Keratinocyte (primary cell): ENCODE measurements at regions not wholly inside any gene's neighbourhood (a gene's known extent, or its start where the extent isn't known, plus 50 kb on each side); places are given as distances from the start of the nearest gene placed in this dataset.

Experiments
- DNase-seq: peaks from one replicate; pipeline ENCODE4 v3.0.0-alpha.2; 2011; ENCODE audit warnings: low read depth, missing footprints, low spot score
- FAIRE-seq: peaks from 2 replicates; lab custom pipeline; 2011; peaks lifted over from hg19 to GRCh38; lab: Jason Lieb, UNC
- H2AFZ ChIP-seq: 2 replicates; pipeline ENCODE4 v1.6.0; 2012; ENCODE audit warnings: low read length, control low read depth, inconsistent platforms; ENCODE audit not compliant: control insufficient read depth
- H3K27ac ChIP-seq: 2 replicates; pipeline ENCODE4 v1.5.1; 2011; ENCODE audit warnings: low read length; ENCODE audit not compliant: control insufficient read depth, insufficient read depth
- H3K27me3 ChIP-seq: 3 replicates; pipeline ENCODE4 v1.6.0; 2011; ENCODE audit warnings: low read length; ENCODE audit not compliant: control insufficient read depth, insufficient read depth; ENCODE audit errors: extremely low read depth
- H3K36me3 ChIP-seq, 2 experiments: 2 replicates in 1 of 2; 3 replicates in 1 of 2; pipeline ENCODE4 v1.5.1; 2011; ENCODE audit warnings: low read length in 2 of 2, mild to moderate bottlenecking in 1 of 2; ENCODE audit not compliant: control insufficient read depth in 2 of 2, insufficient read depth in 2 of 2; ENCODE audit errors: extremely low read depth in 1 of 2
- H3K4me1 ChIP-seq: 3 replicates; pipeline ENCODE4 v1.5.1; 2011; ENCODE audit warnings: low read length; ENCODE audit not compliant: control insufficient read depth, insufficient read depth; ENCODE audit errors: extremely low read depth
- H3K4me2 ChIP-seq: 3 replicates; pipeline ENCODE4 v1.6.0; 2011; ENCODE audit warnings: low read depth, low read length; ENCODE audit not compliant: control insufficient read depth, insufficient read depth; ENCODE audit errors: extremely low read depth
- H3K4me3 ChIP-seq, 3 experiments: fragments of 200-600 bp in 1 of 3; sonication (generic) in 1 of 3; 2 replicates in 2 of 3; 3 replicates in 1 of 3; pipeline ENCODE4 v1.5.1; 2011 to 2016; ENCODE audit warnings: low read length in 3 of 3, mild to moderate bottlenecking in 3 of 3, control low read depth in 2 of 3, inconsistent platforms in 1 of 3, low read depth in 1 of 3, mixed read lengths in 1 of 3, mixed run types in 1 of 3, moderate library complexity in 1 of 3; ENCODE audit not compliant: control insufficient read depth in 2 of 3, insufficient read depth in 2 of 3; ENCODE audit errors: extremely low read depth in 1 of 3
- H3K79me2 ChIP-seq: 2 replicates; pipeline ENCODE4 v1.6.0; 2012; ENCODE audit warnings: low read length; ENCODE audit not compliant: control insufficient read depth, insufficient read depth
- H3K9ac ChIP-seq: 3 replicates; pipeline ENCODE4 v1.6.0; 2011; ENCODE audit warnings: low read length; ENCODE audit not compliant: control insufficient read depth, insufficient read depth; ENCODE audit errors: extremely low read depth
- H3K9me1 ChIP-seq: 3 replicates; pipeline ENCODE4 v1.6.0; 2011; ENCODE audit warnings: low read length; ENCODE audit not compliant: control insufficient read depth, insufficient read depth; ENCODE audit errors: extremely low read depth
- H3K9me3 ChIP-seq: 2 replicates; pipeline ENCODE4 v1.5.1; 2012; ENCODE audit warnings: low read depth, low read length; ENCODE audit not compliant: control insufficient read depth
- H4K20me1 ChIP-seq: 3 replicates; pipeline ENCODE4 v1.6.0; 2011; ENCODE audit warnings: low read length; ENCODE audit not compliant: control insufficient read depth, insufficient read depth; ENCODE audit errors: extremely low read depth
- EZH2 ChIP-seq: IDR thresholded peaks from one replicate; pipeline ENCODE4 v1.6.1; 2012; ENCODE audit warnings: inconsistent platforms, mild to moderate bottlenecking, low read length, moderate library complexity
- dilution Hi-C: fragments of 300-500 bp; cut with MboI; formaldehyde crosslinking; loops from one replicate; pipeline ENCODE4 v1.7.0; 2020; ENCODE audit warnings: low sequenced_read_pairs; ENCODE audit not compliant: extremely low pct_ligation_motif_present
- TF ChIP-seq, protein P1 (sequence below), 3 experiments: IDR thresholded peaks in 1 of 3; conservative IDR thresholded peaks in 1 of 3; optimal IDR thresholded peaks in 1 of 3; 2 replicates in 2 of 3; 3 replicates in 1 of 3; pipeline versions ENCODE3 to v1.5.1; 2011; ENCODE audit warnings: low read length in 3 of 3, mild to moderate bottlenecking in 3 of 3, moderate library complexity in 2 of 3, control low read depth in 1 of 3, inconsistent platforms in 1 of 3; ENCODE audit not compliant: insufficient read depth in 2 of 3; ENCODE audit errors: extremely low read depth in 1 of 3

DNA sequence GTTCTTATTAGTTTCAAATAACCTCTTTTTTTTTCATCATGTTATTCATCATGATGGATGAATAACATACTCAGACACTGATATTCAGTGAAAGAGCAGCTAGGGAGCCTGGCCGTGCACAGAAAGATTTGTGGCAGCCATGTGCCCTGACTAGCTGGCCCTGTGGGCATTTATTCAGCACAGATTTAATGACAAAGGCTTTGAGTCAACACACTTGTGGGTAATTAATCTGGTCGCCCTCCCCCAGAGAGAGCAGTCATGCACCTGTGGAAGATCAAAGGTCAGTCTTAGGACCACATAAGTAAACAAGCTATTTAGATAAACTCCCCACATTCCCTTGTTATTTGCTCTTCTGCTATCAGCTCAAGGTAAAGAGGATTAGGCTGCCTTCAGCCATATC lies 153.2 kb upstream of the HMCN1 start:
- Histone ChIP-seq H3K27ac (no peak overlapping the region), H3K4me3 (no peak overlapping the region), H3K36me3 (no peaks in the 10 kb centered on the region), H3K79me2 (no peaks in the 10 kb centered on the region), H4K20me1 (no peaks in the 10 kb centered on the region), H3K4me2 (no peak overlapping the region), H3K9ac (no peak overlapping the region), H3K4me1 (no peaks in the 10 kb centered on the region), H3K9me3 (peaks cover 7% of the 10 kb centered on the region), H3K27me3 (no peaks in the 10 kb centered on the region), H2AFZ (no peak overlapping the region), H3K9me1 (no peaks in the 10 kb centered on the region)
- FAIRE-seq (no peak), DNase-seq (no peak)
- dilution Hi-C loops = no loop called here
- TF ChIP-seq, protein P1, sequence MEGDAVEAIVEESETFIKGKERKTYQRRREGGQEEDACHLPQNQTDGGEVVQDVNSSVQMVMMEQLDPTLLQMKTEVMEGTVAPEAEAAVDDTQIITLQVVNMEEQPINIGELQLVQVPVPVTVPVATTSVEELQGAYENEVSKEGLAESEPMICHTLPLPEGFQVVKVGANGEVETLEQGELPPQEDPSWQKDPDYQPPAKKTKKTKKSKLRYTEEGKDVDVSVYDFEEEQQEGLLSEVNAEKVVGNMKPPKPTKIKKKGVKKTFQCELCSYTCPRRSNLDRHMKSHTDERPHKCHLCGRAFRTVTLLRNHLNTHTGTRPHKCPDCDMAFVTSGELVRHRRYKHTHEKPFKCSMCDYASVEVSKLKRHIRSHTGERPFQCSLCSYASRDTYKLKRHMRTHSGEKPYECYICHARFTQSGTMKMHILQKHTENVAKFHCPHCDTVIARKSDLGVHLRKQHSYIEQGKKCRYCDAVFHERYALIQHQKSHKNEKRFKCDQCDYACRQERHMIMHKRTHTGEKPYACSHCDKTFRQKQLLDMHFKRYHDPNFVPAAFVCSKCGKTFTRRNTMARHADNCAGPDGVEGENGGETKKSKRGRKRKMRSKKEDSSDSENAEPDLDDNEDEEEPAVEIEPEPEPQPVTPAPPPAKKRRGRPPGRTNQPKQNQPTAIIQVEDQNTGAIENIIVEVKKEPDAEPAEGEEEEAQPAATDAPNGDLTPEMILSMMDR (optimal IDR thresholded peaks at IDR 0.05 in 1 of 3, IDR thresholded peaks at IDR 0.05 in 1 of 3, conservative IDR thresholded peaks at IDR 0.05 in 1 of 3; ENCODE audit: extremely low read depth in 1 of 3, insufficient read depth in 2 of 3, low read length in 3 of 3) = no peak
- no peak for TF ChIP-seq EZH2

DNA sequence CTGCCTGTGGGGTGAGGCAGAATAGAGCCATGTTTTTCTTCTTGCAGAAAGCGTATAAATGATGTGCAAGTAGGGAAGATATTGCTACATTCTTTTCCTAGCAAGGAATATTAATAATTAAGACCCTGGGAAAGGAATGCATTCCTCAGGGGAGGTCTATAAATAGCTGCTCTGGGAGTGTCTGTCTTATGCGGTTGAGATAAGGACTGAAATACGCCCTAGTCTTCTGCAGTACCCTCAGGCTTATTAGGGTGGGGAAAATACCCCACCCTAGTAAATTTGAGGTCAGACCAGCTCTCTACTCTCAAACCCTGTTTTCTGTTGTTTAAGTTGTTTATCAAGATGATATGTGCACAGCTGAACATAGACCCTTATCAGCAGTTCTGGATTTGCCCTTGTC lies 155.9 kb upstream of the HMCN1 start:
- dilution Hi-C loops = no loop called here
- Histone ChIP-seq H3K9me1 (no peaks in the 10 kb centered on the region), H3K4me1 (peaks cover 12% of the 10 kb centered on the region), H3K9me3 (peaks cover 5% of the 10 kb centered on the region), H3K79me2 (no peaks in the 10 kb centered on the region), H3K27ac (no peak overlapping the region), H3K27me3 (no peaks in the 10 kb centered on the region), H2AFZ (no peak overlapping the region), H3K4me3 (no peak overlapping the region), H3K4me2 (no peak overlapping the region), H3K9ac (no peak overlapping the region), H4K20me1 (no peaks in the 10 kb centered on the region), H3K36me3 (no peaks in the 10 kb centered on the region)
- no peak for DNase-seq
- TF ChIP-seq, protein P1 (optimal IDR thresholded peaks at IDR 0.05 in 1 of 3, IDR thresholded peaks at IDR 0.05 in 1 of 3, conservative IDR thresholded peaks at IDR 0.05 in 1 of 3; ENCODE audit: extremely low read depth in 1 of 3, insufficient read depth in 2 of 3, low read length in 3 of 3) = no peak
- TF ChIP-seq EZH2 = no peak
- no peak for FAIRE-seq
